Testis (tissue), 2 donors: ENCODE measurements at regions not wholly inside any gene's neighbourhood (a gene's known extent, or its start where the extent isn't known, plus 50 kb on each side); places are given as distances from the start of the nearest gene placed in this dataset.

ENCODE experiments used
- CTCF ChIP-seq, 3 experiments: fragments of 450-650 bp in 2 of 3; fragments of 200-600 bp in 1 of 3; sonication (generic) in 1 of 3; IDR thresholded peaks; one replicate each; pipeline ENCODE4 v1.5.1; 2016 to 2019; ENCODE audit warnings: antibody characterized with exemption in 3 of 3, mild to moderate bottlenecking in 2 of 3, moderate library complexity in 1 of 3
- POLR2A ChIP-seq: fragments of 450-650 bp; IDR thresholded peaks from one replicate; pipeline ENCODE4 v1.6.1; 2017; ENCODE audit warnings: antibody characterized with exemption, mild to moderate bottlenecking, moderate library complexity

GRCh38 chr2:409523-409922 lies 121.6 kb upstream of the ALKAL2 start:
- no peak for TF ChIP-seq CTCF (IDR thresholded peaks at IDR 0.05)
- no peak for TF ChIP-seq POLR2A
